GM23338 (cell line): ENCODE measurements at regions not wholly inside any gene's neighbourhood (a gene's known extent, or its start where the extent isn't known, plus 50 kb on each side); places are given as distances from the start of the nearest gene placed in this dataset.

Experiments
- ATAC-seq: fragments of 200-7000 bp; cut with Tn5 transposase; 3 replicates; pipeline ENCODE4 v1.9.1; 2020
- DNase-seq: peaks from one replicate; pipeline ENCODE4 v3.0.0-alpha.2; 2015; ENCODE audit warnings: low spot score
- H2AFZ ChIP-seq: fragments of 200-600 bp; sonication (generic); 2 replicates; pipeline ENCODE4 v1.8.0; 2016; ENCODE audit warnings: antibody characterized with exemption, mild to moderate bottlenecking, moderate library complexity
- H3F3A ChIP-seq: fragments of 200-600 bp; sonication (generic); replicated peaks from 2 replicates; pipeline ENCODE4 v1.8.0; 2017; ENCODE audit warnings: antibody characterized with exemption, mixed run types, low read depth
- H3K27ac ChIP-seq: fragments of 200-600 bp; sonication (generic); 2 replicates; pipeline ENCODE4 v1.6.1; 2016; ENCODE audit warnings: low read depth
- H3K27me3 ChIP-seq: fragments of 200-600 bp; sonication (generic); 2 replicates; pipeline ENCODE4 v1.8.0; 2016; ENCODE audit warnings: mild to moderate bottlenecking, mixed run types, moderate library complexity; ENCODE audit not compliant: insufficient read depth
- H3K36me3 ChIP-seq: fragments of 200-600 bp; sonication (generic); 2 replicates; pipeline ENCODE4 v1.8.0; 2016; ENCODE audit warnings: mild to moderate bottlenecking; ENCODE audit not compliant: insufficient read depth
- H3K4me1 ChIP-seq: fragments of 200-600 bp; sonication (generic); 2 replicates; pipeline ENCODE4 v1.8.0; 2016; ENCODE audit warnings: mild to moderate bottlenecking, moderate library complexity; ENCODE audit not compliant: insufficient read depth
- H3K4me2 ChIP-seq: fragments of 200-600 bp; sonication (generic); 2 replicates; pipeline ENCODE4 v1.7.1; 2017; ENCODE audit warnings: mixed run types
- H3K4me3 ChIP-seq: fragments of 200-600 bp; sonication (generic); 2 replicates; pipeline ENCODE4 v1.6.1; 2016; ENCODE audit warnings: mixed run types
- H3K79me2 ChIP-seq: fragments of 200-600 bp; sonication (generic); replicated peaks from 2 replicates; pipeline ENCODE4 v1.8.0; 2017; ENCODE audit warnings: mild to moderate bottlenecking; ENCODE audit not compliant: insufficient read depth
- H3K9me2 ChIP-seq: fragments of 200-600 bp; sonication (generic); 2 replicates; pipeline ENCODE4 v1.8.0; 2017; ENCODE audit not compliant: insufficient read depth
- H4K20me1 ChIP-seq: fragments of 200-600 bp; sonication (generic); replicated peaks from 2 replicates; pipeline ENCODE4 v1.8.0; 2017; ENCODE audit warnings: mild to moderate bottlenecking; ENCODE audit not compliant: insufficient read depth
- H3K27ac Mint-ChIP-seq: 2 replicates; pipeline ENCODE4 v1.8.0; 2020; ENCODE audit warnings: inconsistent platforms, mild to moderate bottlenecking, moderate library complexity, mixed read lengths
- H3K27me3 Mint-ChIP-seq: 3 replicates; pipeline ENCODE4 v1.8.0; 2022; ENCODE audit warnings: low read depth, mild to moderate bottlenecking, moderate library complexity, mixed read lengths, inconsistent platforms; ENCODE audit not compliant: insufficient read depth, poor library complexity
- H3K36me3 Mint-ChIP-seq: 3 replicates; pipeline ENCODE4 v1.8.0; 2021; ENCODE audit warnings: low read depth, mild to moderate bottlenecking, inconsistent platforms, moderate library complexity, mixed read lengths
- H3K4me1 Mint-ChIP-seq: 3 replicates; pipeline ENCODE4 v1.8.0; 2020; ENCODE audit warnings: mild to moderate bottlenecking, inconsistent platforms, mixed read lengths
- H3K4me3 Mint-ChIP-seq: 3 replicates; pipeline ENCODE4 v1.8.0; 2021; ENCODE audit warnings: moderate library complexity, mild to moderate bottlenecking, inconsistent platforms, mixed read lengths
- H3K9me3 Mint-ChIP-seq: 3 replicates; pipeline ENCODE4 v1.8.0; 2020; ENCODE audit warnings: moderate library complexity, mild to moderate bottlenecking, inconsistent platforms, mixed read lengths
- EZH2 ChIP-seq: fragments of 200-600 bp; sonication (generic); IDR thresholded peaks from one replicate; pipeline ENCODE4 v1.8.0; 2017; ENCODE audit warnings: antibody characterized with exemption, mild to moderate bottlenecking, low read depth; ENCODE audit not compliant: unreplicated experiment
- JUNB ChIP-seq: IDR thresholded peaks from one replicate; pipeline ENCODE4 v1.6.1; 2016; ENCODE audit warnings: antibody characterized with exemption; ENCODE audit not compliant: unreplicated experiment
- POLR2AphosphoS5 ChIP-seq: IDR thresholded peaks from 2 replicates; pipeline ENCODE4 v1.6.1; 2016; ENCODE audit warnings: antibody characterized with exemption, low read depth
- STAT1 ChIP-seq: IDR thresholded peaks from one replicate; pipeline ENCODE4 v1.6.1; 2016; ENCODE audit warnings: antibody characterized with exemption; ENCODE audit not compliant: unreplicated experiment
- ZNF114 ChIP-seq: fragments of 250-450 bp; sonication (Bioruptor Pico); IDR thresholded peaks from 2 replicates; pipeline ENCODE4 v1.5.0; 2020; ENCODE audit warnings: mild to moderate bottlenecking, moderate library complexity
- ZNF331 ChIP-seq: fragments of 250-450 bp; sonication (Bioruptor Pico); IDR thresholded peaks from 2 replicates; pipeline ENCODE4 v1.5.0; 2020; ENCODE audit warnings: low read depth, mild to moderate bottlenecking, moderate library complexity
- ZNF462 ChIP-seq: fragments of 250-450 bp; sonication (Bioruptor Pico); IDR thresholded peaks from 2 replicates; pipeline ENCODE4 v1.5.0; 2020; ENCODE audit warnings: mild to moderate bottlenecking, moderate library complexity

DNA sequence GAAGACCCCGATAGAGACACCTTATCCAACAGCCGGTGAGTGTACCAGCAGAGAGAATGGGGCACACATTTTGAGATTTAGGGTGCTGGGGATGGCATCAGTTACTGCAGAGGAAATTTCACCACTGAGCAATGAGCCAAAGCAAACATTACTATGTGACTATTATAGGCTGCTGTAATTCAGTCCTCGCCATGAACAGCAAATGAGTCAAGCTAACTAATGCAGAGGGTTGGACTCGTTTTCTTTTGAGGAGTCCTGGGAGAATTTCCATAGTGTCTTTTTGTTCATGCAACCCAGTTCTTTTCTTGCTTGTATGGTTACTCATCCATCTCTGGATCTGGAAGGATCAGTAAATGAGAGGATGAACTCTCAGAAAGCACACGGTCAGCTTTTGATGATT lies 323.8 kb downstream of the PSAT1 start (continued):
- TF ChIP-seq ZNF462 (CRISPR knock-in tag) (no peak), ZNF331 (CRISPR knock-in tag) (no peak), STAT1 (no peak), ZNF114 (CRISPR knock-in tag) (no peak), EZH2 (no peak), JUNB (no peak)

DNA sequence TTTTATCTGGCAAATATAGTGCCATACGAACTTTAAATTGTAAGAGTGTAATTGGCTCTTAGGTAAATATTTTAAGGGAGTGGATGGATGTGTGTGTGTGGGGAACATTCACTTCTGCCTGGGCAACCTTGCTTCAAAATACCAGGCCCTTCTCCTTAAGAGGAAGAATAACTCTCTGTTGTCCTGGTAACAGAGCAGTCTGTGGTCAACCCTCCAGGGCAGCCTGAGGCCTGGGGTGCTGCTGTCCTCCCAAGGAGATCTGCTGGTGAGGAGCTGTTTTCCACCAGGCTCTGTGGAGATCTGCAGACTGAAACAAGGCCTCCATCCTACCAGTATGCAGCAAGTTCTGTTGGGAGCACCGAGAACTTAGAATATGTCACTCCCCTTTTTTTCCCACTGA lies 325.2 kb downstream of the PSAT1 start:
- ATAC-seq = no peak
- Histone ChIP-seq H4K20me1 (no peaks in the 10 kb centered on the region; the same call in 1 of the 2 replicates), H3K4me2 (no peak overlapping the region), H3K27me3 (no peaks in the 10 kb centered on the region), H3F3A (no peaks in the 10 kb centered on the region), H3K36me3 (no peaks in the 10 kb centered on the region), H2AFZ (no peak overlapping the region), H3K4me1 (no peaks in the 10 kb centered on the region), H3K9me2 (0 out of 2 replicates have a peak, but pooled peaks cover 6% of the 10 kb centered on the region), H3K4me3 (no peak overlapping the region), H3K27ac (no peak overlapping the region), H3K79me2 (no peaks in the 10 kb centered on the region)
- H3K4me3 Mint-ChIP-seq = no peak overlapping the region
- H3K36me3 Mint-ChIP-seq = no peaks in the 10 kb centered on the region
- H3K4me1 Mint-ChIP-seq = no peaks in the 10 kb centered on the region
- no peaks in the 10 kb centered on the region for H3K9me3 Mint-ChIP-seq
- no peak overlapping the region for H3K27ac Mint-ChIP-seq
- no peak for DNase-seq
- H3K27me3 Mint-ChIP-seq = peaks cover 5% of the 10 kb centered on the region
- no peak for TF ChIP-seq EZH2
- TF ChIP-seq POLR2AphosphoS5 = no peak
- no peak for TF ChIP-seq ZNF462 (CRISPR knock-in tag)
